HFFc6 (cell line): ENCODE measurements at regions not wholly inside any gene's neighbourhood (a gene's known extent, or its start where the extent isn't known, plus 50 kb on each side); places are given as distances from the start of the nearest gene placed in this dataset.

ENCODE experiments used
- DNase-seq: peaks from one replicate; pipeline ENCODE4 v3.0.0-alpha.2; 2018
- H3K27ac Mint-ChIP-seq: 2 replicates; pipeline ENCODE4 v1.8.0; 2020; ENCODE audit warnings: mild to moderate bottlenecking, mixed read lengths
- H3K27me3 Mint-ChIP-seq: 2 replicates; pipeline ENCODE4 v1.8.0; 2021; ENCODE audit warnings: mild to moderate bottlenecking, moderate library complexity, mixed read lengths; ENCODE audit not compliant: insufficient read depth
- H3K36me3 Mint-ChIP-seq: 2 replicates; pipeline ENCODE4 v1.8.0; 2021; ENCODE audit warnings: low read depth, mixed read lengths
- H3K4me1 Mint-ChIP-seq: 2 replicates; pipeline ENCODE4 v1.8.0; 2020; ENCODE audit warnings: low read depth, mixed read lengths
- H3K4me3 Mint-ChIP-seq: 2 replicates; pipeline ENCODE4 v1.8.0; 2020; ENCODE audit warnings: mild to moderate bottlenecking, moderate library complexity, mixed read lengths
- H3K9me3 Mint-ChIP-seq: 2 replicates; pipeline ENCODE4 v1.8.0; 2020; ENCODE audit warnings: mild to moderate bottlenecking, mixed read lengths
- TF ChIP-seq, protein P1 (sequence below): fragments of 200-600 bp; sonication (generic); IDR thresholded peaks from 2 replicates; pipeline ENCODE4 v1.5.0; 2021; ENCODE audit warnings: antibody characterized with exemption, mild to moderate bottlenecking

DNA sequence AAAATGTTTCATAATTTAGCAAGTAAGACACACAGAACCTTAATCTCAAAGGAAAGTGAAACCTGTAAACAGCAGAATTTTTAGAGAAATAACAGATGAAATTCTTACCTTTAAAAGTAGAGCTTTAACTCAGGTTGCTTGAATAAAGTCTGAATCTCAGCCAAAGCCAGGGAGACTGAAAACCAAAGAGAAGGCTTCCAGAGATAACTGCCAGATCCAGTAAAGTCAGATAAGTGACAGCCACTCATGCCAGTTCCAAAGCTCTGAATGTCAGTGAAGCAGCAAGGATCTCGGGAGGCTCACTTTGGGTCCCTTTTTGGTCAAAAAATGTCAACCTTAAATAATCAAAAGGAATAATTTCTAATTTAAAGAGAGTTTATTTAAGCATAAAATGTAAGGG lies 199.9 kb upstream of the CHRM3 start:
- Mint-ChIP-seq H3K4me1 (peaks cover 19% of the 10 kb centered on the region; the same call in 1 of the 2 replicates), H3K27me3 (no peaks in the 10 kb centered on the region), H3K27ac (no peak overlapping the region), H3K4me3 (no peak overlapping the region; the same call in 1 of the 2 replicates), H3K9me3 (peaks cover 4% of the 10 kb centered on the region; the same call in 1 of the 2 replicates), H3K36me3 (no peaks in the 10 kb centered on the region)
- TF ChIP-seq, protein P1, sequence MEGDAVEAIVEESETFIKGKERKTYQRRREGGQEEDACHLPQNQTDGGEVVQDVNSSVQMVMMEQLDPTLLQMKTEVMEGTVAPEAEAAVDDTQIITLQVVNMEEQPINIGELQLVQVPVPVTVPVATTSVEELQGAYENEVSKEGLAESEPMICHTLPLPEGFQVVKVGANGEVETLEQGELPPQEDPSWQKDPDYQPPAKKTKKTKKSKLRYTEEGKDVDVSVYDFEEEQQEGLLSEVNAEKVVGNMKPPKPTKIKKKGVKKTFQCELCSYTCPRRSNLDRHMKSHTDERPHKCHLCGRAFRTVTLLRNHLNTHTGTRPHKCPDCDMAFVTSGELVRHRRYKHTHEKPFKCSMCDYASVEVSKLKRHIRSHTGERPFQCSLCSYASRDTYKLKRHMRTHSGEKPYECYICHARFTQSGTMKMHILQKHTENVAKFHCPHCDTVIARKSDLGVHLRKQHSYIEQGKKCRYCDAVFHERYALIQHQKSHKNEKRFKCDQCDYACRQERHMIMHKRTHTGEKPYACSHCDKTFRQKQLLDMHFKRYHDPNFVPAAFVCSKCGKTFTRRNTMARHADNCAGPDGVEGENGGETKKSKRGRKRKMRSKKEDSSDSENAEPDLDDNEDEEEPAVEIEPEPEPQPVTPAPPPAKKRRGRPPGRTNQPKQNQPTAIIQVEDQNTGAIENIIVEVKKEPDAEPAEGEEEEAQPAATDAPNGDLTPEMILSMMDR, result no peak
- DNase-seq, result no peak

DNA sequence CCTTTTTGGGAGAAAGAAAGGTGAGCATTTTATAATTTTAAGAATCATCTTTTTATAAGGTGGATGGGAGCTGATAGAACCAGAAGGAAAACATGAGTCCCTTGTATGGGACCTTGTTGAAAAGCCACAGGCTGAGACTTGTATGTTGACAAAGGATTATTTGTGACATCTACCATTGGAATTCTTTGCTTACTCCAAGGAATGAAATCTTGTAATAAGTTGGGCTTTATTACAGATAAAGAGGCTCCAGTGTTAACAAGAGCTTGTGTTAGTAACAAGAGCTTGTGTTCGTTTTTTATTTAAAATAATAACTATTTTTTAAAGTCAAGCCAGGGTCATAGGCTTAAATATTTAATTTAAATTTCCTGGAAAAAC lies 201.1 kb upstream of the CHRM3 start:
- Mint-ChIP-seq H3K27me3 (no peaks in the 10 kb centered on the region), H3K27ac (no peak overlapping the region)

DNA sequence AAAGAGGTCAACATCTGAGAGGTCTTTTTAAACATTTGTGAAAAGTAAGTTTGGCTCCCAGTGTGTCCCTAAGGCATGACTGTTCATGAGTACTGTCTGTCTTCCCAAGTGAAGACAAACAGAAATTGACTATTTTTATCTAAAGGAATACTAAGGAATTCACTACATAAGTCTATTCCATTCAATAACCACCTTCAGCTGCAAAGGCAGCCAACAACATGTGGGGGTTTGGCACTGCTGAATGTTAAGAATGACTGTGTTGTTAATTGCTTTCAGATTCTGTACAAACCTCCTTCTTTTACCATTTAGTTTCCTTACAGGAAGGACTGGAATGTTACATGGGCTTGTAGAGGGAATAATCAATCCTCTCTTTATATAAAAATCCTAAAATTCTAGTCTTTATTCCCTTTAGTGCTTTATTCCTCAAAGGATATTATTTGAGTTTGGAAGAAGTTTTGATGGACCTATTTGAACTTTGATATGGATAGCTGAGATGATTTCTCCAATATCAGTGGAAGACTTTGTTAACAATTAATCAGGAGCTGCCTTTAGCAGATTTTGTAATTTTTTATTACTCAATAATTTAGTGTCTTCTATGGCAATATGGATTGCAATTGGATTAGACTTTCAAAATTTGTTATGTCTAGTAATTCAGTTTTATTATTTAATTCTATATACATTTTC lies 201.7 kb upstream of the CHRM3 start:
- no peaks in the 10 kb centered on the region; the same call in 1 of the 2 replicates for H3K36me3 Mint-ChIP-seq
- no peaks in the 10 kb centered on the region for H3K27me3 Mint-ChIP-seq
- peaks cover 15% of the 10 kb centered on the region; the same call in 1 of the 2 replicates for H3K4me1 Mint-ChIP-seq

More for the DNA sequence above, 201.1 kb upstream of the CHRM3 start:
- TF ChIP-seq, protein P1, result no peak
- Mint-ChIP-seq H3K4me1 (peaks cover 17% of the 10 kb centered on the region; the same call in 1 of the 2 replicates), H3K9me3 (peaks cover 8% of the 10 kb centered on the region; the same call in 1 of the 2 replicates), H3K4me3 (no peak overlapping the region), H3K36me3 (no peaks in the 10 kb centered on the region; the same call in 1 of the 2 replicates)
- DNase-seq, result peak; percentile 10

DNA sequence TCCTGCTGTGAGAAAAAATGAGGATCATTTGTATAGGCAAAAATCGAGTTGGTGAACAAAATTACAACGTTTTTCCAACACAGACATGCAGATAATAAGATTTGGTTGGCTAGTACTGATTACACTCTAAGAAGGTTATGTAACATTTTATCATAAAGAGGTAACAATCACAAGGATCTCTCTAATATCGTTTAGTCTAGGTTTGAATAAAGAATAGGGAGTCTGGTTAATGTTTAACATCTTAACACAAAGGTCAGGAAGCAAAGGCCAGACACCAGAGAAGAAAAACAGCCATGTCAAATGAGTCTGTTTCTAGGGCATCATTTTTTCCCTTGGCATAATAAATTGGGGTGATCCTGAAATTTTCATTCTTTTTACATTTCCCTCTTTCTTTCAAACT lies 207.4 kb upstream of the CHRM3 start:
- Mint-ChIP-seq H3K36me3 (no peaks in the 10 kb centered on the region; the same call in 1 of the 2 replicates), H3K27me3 (no peaks in the 10 kb centered on the region), H3K4me1 (peaks cover 5% of the 10 kb centered on the region; the same call in 1 of the 2 replicates), H3K9me3 (peaks cover 4% of the 10 kb centered on the region), H3K4me3 (no peak overlapping the region), H3K27ac (no peak overlapping the region)
- TF ChIP-seq, protein P1, result no peak
- DNase-seq, result no peak

More for the DNA sequence above, 201.7 kb upstream of the CHRM3 start:
- no peak overlapping the region for H3K27ac Mint-ChIP-seq
- H3K4me3 Mint-ChIP-seq, result no peak overlapping the region
- TF ChIP-seq, protein P1, result no peak
- DNase-seq, result peak; percentile 24
- H3K9me3 Mint-ChIP-seq, result peaks cover 8% of the 10 kb centered on the region; the same call in 1 of the 2 replicates

DNA sequence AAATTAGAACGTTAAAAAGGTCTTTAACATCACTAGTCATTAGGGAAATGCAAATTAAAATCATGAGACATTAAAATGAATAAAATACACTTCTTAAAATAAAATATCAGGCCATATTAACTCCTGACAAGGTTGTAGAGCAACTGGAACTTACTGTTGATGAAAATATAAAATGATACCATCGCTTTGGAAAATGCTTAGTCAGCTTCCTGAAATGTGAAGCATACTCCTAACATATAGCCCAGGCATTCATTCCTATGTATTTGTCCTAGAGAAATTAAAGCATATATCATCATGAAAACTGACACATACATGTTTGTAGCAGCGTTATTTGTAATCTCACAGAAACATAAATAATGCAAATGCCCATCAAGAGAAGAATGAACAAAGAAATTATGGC lies 211.5 kb upstream of the CHRM3 start:
- no peak overlapping the region for H3K4me3 Mint-ChIP-seq
- H3K4me1 Mint-ChIP-seq, result no peaks in the 10 kb centered on the region
- no peak for DNase-seq
- H3K36me3 Mint-ChIP-seq, result no peaks in the 10 kb centered on the region
- no peaks in the 10 kb centered on the region; the same call in 1 of the 2 replicates for H3K9me3 Mint-ChIP-seq
- H3K27ac Mint-ChIP-seq, result no peak overlapping the region
- no peaks in the 10 kb centered on the region for H3K27me3 Mint-ChIP-seq
- TF ChIP-seq, protein P1, result no peak
